Activated CD4-positive, alpha-beta T cell treated with anti-CD3 and anti-CD28 coated beads for 36 hours (primary cell): ENCODE measurements at regions not wholly inside any gene's neighbourhood (a gene's known extent, or its start where the extent isn't known, plus 50 kb on each side); places are given as distances from the start of the nearest gene placed in this dataset.
"Not testable (repeated sequence)": the region's sequence is repeated elsewhere in the genome, so short reads cannot be mapped to it uniquely, and the experiment has no call there.

Source experiments
- ATAC-seq: fragments of 200-7000 bp; cut with Tn5 transposase; one replicate; pipeline ENCODE4 v1.10.0; 2021; ENCODE audit warnings: mild to moderate bottlenecking, moderate library complexity
- CTCF ChIA-PET: fragments of 350-600 bp; sonication (Branson Sonifier 250); formaldehyde crosslinking; loops from one replicate; lab custom pipeline; 2021; ENCODE audit warnings: antibody characterized with exemption; lab: Charles Lee
- POLR2A ChIA-PET: fragments of 350-600 bp; sonication (Branson Sonifier 250); formaldehyde crosslinking; loops from one replicate; lab custom pipeline; 2021; ENCODE audit warnings: antibody characterized with exemption, inconsistent platforms; lab: Charles Lee
- DNase-seq: peaks from one replicate; pipeline ENCODE4 v3.0.0-alpha.2; 2020
- H3K27ac Mint-ChIP-seq: one replicate; pipeline ENCODE4 v1.8.0; 2021; ENCODE audit warnings: mixed read lengths
- H3K27me3 Mint-ChIP-seq: one replicate; pipeline ENCODE4 v1.8.0; 2021; ENCODE audit warnings: mixed read lengths
- H3K36me3 Mint-ChIP-seq: one replicate; pipeline ENCODE4 v1.8.0; 2021; ENCODE audit warnings: low read depth, mixed read lengths
- H3K4me1 Mint-ChIP-seq: one replicate; pipeline ENCODE4 v1.8.0; 2021; ENCODE audit warnings: mixed read lengths
- H3K4me3 Mint-ChIP-seq: one replicate; pipeline ENCODE4 v1.8.0; 2021; ENCODE audit warnings: mild to moderate bottlenecking, moderate library complexity, mixed read lengths
- H3K9me3 Mint-ChIP-seq: one replicate; pipeline ENCODE4 v1.8.0; 2021; ENCODE audit warnings: low read depth, mixed read lengths
- intact Hi-C, 2 experiments: fragments of 100-400 bp; cut with DNase I in 1 of 2; cut with micrococcal nuclease in 1 of 2; formaldehyde crosslinking; loops; one replicate each; pipeline versions ENCODE4 v1.14.2 to v1.15.1; 2022 to 2024; cut with DNase I, micrococcal nuclease

GRCh38 chr14:35174342-35174741 is 52.0 kb downstream of the PRORP start:
- ATAC-seq (no peak), DNase-seq (no peak)
- intact Hi-C loops, result no loop called here
- CTCF ChIA-PET, result no interaction called here
- no peaks in the 10 kb centered on the region for H3K27me3 Mint-ChIP-seq
- H3K36me3 Mint-ChIP-seq, result peaks cover 36% of the 10 kb centered on the region
- POLR2A ChIA-PET, result interaction anchor here (0.6 kb wide), 1 partner anchor 164 kb away, joined by 3 read pairs; no protein-coding TSS in a partner anchor
- H3K4me3 Mint-ChIP-seq, result no peak overlapping the region
- peaks cover 12% of the 10 kb centered on the region for H3K4me1 Mint-ChIP-seq
- no peaks in the 10 kb centered on the region for H3K9me3 Mint-ChIP-seq
- no peak overlapping the region for H3K27ac Mint-ChIP-seq

GRCh38 chr14:35180179-35180578 is 57.8 kb downstream of the PRORP start:
- peaks cover 18% of the 10 kb centered on the region for H3K36me3 Mint-ChIP-seq
- intact Hi-C loops, result no loop called here
- peaks cover 11% of the 10 kb centered on the region for H3K4me1 Mint-ChIP-seq
- H3K9me3 Mint-ChIP-seq, result no peaks in the 10 kb centered on the region
- no peak overlapping the region for H3K4me3 Mint-ChIP-seq
- POLR2A ChIA-PET, result no interaction called here
- no peak for ATAC-seq
- no peak for DNase-seq
- H3K27ac Mint-ChIP-seq, result no peak overlapping the region
- no peaks in the 10 kb centered on the region for H3K27me3 Mint-ChIP-seq
- CTCF ChIA-PET, result interaction anchor here (0.6 to 1.2 kb wide), 3 partner anchors 30 to 130 kb away, joined by 3 read pairs; no protein-coding TSS in a partner anchor

DNA sequence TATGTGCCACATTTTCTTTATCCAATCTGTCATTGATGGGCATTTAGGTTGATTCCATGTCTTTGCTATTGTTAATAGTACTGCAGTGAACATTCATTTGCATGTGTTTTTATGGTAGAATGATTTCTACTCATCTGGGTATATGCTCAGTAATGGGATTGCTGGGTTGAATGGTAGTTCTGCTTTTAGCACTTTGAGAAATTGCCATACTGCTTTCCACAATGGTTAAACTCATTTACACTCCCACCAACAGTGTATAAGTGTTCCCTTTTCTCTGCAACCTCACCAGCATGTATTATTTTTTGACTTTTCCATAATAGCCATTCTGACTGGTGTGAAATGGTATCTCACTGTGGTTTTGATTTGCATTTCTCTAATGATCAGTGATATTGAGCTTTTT is 62.5 kb downstream of the PRORP start:
- intact Hi-C loops, POLR2A ChIA-PET, H3K27ac Mint-ChIP-seq, DNase-seq, ATAC-seq, H3K27me3 Mint-ChIP-seq, H3K4me1 Mint-ChIP-seq, H3K4me3 Mint-ChIP-seq, H3K9me3 Mint-ChIP-seq: not testable (repeated sequence)
- H3K36me3 Mint-ChIP-seq, result peaks cover 17% of the 10 kb centered on the region
- CTCF ChIA-PET, result interaction anchor here (1.2 kb wide), 1 partner anchor 45 kb away, joined by 4 read pairs; no protein-coding TSS in a partner anchor

DNA sequence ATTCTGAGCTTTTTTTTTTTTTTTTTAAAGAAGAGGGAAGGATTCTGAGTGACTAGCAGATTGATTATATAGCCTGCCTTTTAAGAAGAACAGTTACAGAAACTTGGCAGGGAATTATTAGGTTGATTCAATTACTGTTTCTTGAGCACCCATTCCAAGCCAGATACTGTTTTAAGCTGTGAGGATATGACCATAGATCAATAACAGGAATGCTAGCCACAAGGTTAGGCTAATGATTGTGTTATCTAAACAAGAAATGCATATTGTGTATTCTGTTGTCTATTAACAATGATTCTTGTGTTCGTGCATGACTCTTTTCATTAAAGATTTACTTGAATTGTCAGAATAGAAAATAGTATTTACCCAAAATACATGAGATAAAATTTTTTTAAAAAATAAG is 67.1 kb downstream of the PRORP start:
- Mint-ChIP-seq H3K9me3 (no peaks in the 10 kb centered on the region), H3K27me3 (no peaks in the 10 kb centered on the region), H3K4me1 (peaks cover 8% of the 10 kb centered on the region), H3K4me3 (no peak overlapping the region), H3K36me3 (peaks cover 34% of the 10 kb centered on the region), H3K27ac (no peak overlapping the region)
- CTCF ChIA-PET, result no interaction called here
- DNase-seq, result no peak
- POLR2A ChIA-PET, result no interaction called here
- ATAC-seq, result no peak
- intact Hi-C loops, result no loop called here

DNA sequence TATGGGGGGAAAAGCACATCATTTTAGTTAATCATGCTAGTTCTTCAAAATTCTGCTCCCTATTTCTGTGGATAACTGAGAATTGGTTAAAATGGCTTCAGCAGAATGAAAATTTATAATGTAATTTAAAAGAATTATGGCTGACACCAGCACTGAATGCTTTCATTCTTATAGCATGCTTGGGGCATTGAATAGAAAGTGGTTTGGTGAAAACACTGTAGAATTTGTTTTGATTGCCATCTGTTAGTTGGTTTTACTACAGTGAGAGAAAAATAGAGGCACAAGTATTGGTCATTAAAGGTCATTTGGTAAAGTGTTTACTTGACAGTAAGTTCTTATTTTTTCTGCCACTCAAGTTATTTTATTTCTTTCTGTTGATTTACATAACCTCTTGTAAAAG is 70.8 kb downstream of the PRORP start:
- CTCF ChIA-PET, result interaction anchor here (0.6 to 0.8 kb wide), 2 partner anchors 273 to 621 kb away, joined by 3 read pairs; no protein-coding TSS in a partner anchor
- no peaks in the 10 kb centered on the region for H3K27me3 Mint-ChIP-seq
- intact Hi-C loops, result no loop called here
- peaks cover 25% of the 10 kb centered on the region for H3K4me1 Mint-ChIP-seq
- H3K27ac Mint-ChIP-seq, result no peak overlapping the region
- DNase-seq (no peak), ATAC-seq (no peak)
- H3K36me3 Mint-ChIP-seq, result peaks cover 24% of the 10 kb centered on the region
- H3K9me3 Mint-ChIP-seq, result no peaks in the 10 kb centered on the region
- H3K4me3 Mint-ChIP-seq, result no peak overlapping the region
- POLR2A ChIA-PET, result no interaction called here

DNA sequence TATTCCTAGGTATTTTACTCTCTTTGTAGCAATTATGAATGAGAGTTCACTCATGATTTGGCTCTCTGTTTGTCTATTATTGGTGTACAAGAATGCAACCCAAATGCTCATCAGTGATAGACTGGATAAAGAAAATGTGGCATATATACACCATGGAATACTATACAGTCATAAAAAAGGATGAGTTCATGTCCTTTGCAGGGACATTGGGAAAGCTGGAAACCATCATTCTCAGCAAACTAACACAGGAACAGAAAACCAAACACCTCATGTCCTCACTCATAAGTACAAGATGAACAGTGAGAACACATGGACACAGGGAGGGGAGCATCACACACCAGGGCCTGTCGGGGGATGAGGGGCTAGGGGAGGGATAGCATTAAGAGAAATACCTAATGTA is 71.8 kb downstream of the PRORP start:
- Mint-ChIP-seq H3K36me3 (peaks cover 24% of the 10 kb centered on the region), H3K4me1 (peaks cover 28% of the 10 kb centered on the region)
- H3K27me3 Mint-ChIP-seq, DNase-seq, H3K27ac Mint-ChIP-seq, H3K4me3 Mint-ChIP-seq, intact Hi-C loops, H3K9me3 Mint-ChIP-seq, POLR2A ChIA-PET, ATAC-seq: not testable (repeated sequence)
- CTCF ChIA-PET, result interaction anchor here (0.8 kb wide), 1 partner anchor 272 kb away, joined by 3 read pairs; no protein-coding TSS in a partner anchor

DNA sequence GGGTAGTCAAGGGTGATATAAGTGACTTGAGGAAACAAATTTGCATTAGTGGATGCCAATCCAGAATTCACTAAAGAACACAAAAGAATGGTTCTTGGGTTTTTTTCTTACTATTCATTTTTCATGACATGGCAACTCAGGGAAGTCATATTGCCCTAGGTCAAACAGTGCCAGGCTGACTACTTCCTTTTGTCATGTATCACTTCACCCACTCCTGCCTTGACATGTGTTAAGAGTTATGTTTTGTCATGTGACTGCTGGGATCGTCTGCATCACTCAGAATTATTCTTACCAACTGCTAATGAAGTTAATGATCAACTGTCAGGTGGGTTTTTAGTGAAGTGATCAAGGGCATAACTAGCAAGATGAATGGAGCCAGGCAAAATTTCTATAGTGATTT is 74.2 kb downstream of the PRORP start:
- intact Hi-C loops, result no loop called here
- peak overlapping the region; percentile 64 for H3K27ac Mint-ChIP-seq
- H3K4me1 Mint-ChIP-seq, result peaks cover 32% of the 10 kb centered on the region
- no peaks in the 10 kb centered on the region for H3K9me3 Mint-ChIP-seq
- no peaks in the 10 kb centered on the region for H3K27me3 Mint-ChIP-seq
- H3K36me3 Mint-ChIP-seq, result peaks cover 19% of the 10 kb centered on the region
- POLR2A ChIA-PET, result no interaction called here
- CTCF ChIA-PET, result interaction anchor here (1.3 to 2.3 kb wide), 2 partner anchors 33 to 56 kb away, joined by 3 to 5 read pairs; no protein-coding TSS in a partner anchor
- ATAC-seq (peak; percentile 79), DNase-seq (peak; percentile 11)
- H3K4me3 Mint-ChIP-seq, result no peak overlapping the region

GRCh38 chr14:35197015-35197414 is 74.7 kb downstream of the PRORP start:
- intact Hi-C loops, result no loop called here
- Mint-ChIP-seq H3K36me3 (peaks cover 15% of the 10 kb centered on the region), H3K4me3 (no peak overlapping the region), H3K9me3 (no peaks in the 10 kb centered on the region), H3K27me3 (no peaks in the 10 kb centered on the region), H3K4me1 (peaks cover 30% of the 10 kb centered on the region), H3K27ac (peak overlapping the region; percentile 64)
- ChIA-PET CTCF (interaction anchor here (1.0 to 2.3 kb wide), 3 partner anchors 32 to 225 kb away, joined by 3 to 5 read pairs (median 3); no protein-coding TSS in a partner anchor), POLR2A (no interaction called here)
- DNase-seq (no peak), ATAC-seq (peak; percentile 64)

DNA sequence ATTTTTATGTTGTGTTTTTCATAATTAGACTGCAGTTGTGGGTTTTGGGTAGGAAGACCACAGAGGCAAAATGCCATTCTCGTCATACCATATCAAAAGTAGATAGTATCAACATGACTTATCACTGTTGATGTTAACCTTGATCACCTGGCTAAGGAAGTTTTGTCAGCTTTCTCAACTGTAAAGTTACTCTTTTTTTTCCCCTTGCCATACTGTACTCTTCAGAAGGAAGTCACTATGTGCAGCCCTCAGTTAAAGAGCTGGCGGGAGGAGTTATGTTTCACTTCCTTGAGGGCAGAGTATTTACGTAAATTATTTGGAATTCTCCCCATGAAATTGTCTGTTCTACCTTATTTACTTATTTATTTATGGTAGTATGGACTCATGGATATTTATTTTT is 78.7 kb downstream of the PRORP start:
- peak overlapping the region; percentile 31 for H3K4me3 Mint-ChIP-seq
- ChIA-PET CTCF (interaction anchor here (0.7 kb wide), 1 partner anchor 196 kb away, joined by 3 read pairs; no protein-coding TSS in a partner anchor), POLR2A (no interaction called here)
- no peaks in the 10 kb centered on the region for H3K9me3 Mint-ChIP-seq
- ATAC-seq (peak; percentile 50), DNase-seq (peak; percentile 18)
- peaks cover 48% of the 10 kb centered on the region for H3K4me1 Mint-ChIP-seq
- no peaks in the 10 kb centered on the region for H3K27me3 Mint-ChIP-seq
- H3K27ac Mint-ChIP-seq, result peak overlapping the region; percentile 83
- H3K36me3 Mint-ChIP-seq, result no peaks in the 10 kb centered on the region
- intact Hi-C loops, result loop anchor here in 1 of 2 experiments (5.0 kb wide), 2 partner anchors 39 to 86 kb away; no protein-coding TSS in a partner anchor

DNA sequence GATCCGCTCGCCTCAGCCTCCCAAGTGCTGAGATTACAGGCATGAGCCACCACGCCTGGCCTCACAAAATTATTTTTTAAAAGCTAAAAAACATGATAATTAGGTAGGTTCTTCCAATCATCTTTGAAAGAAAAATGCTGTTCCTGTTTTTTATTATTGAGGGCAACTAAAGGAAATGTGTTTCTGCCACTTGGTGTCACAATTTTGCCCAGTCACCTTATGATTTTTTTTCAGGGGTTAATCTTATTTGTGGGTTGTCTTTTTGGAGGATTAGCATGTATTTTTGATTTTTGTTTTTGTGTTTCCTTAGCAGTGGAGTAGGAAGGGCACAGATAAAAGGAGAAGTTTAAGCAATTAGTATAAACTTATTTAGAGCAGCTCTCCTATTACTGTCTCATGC is 79.8 kb downstream of the PRORP start:
- DNase-seq (no peak), ATAC-seq (no peak)
- peaks cover 38% of the 10 kb centered on the region for H3K4me1 Mint-ChIP-seq
- H3K27ac Mint-ChIP-seq, result no peak overlapping the region
- ChIA-PET POLR2A (interaction anchor here (0.6 to 0.7 kb wide), 2 partner anchors 9 to 103 kb away, joined by 4 to 13 read pairs; no protein-coding TSS in a partner anchor), CTCF (interaction anchor here (0.9 to 1.5 kb wide), 2 partner anchors 10 to 24 kb away, joined by 3 to 4 read pairs; no protein-coding TSS in a partner anchor)
- intact Hi-C loops, result loop anchor here in 1 of 2 experiments (5.0 kb wide), 2 partner anchors 40 to 85 kb away; no protein-coding TSS in a partner anchor
- H3K9me3 Mint-ChIP-seq, result no peaks in the 10 kb centered on the region
- H3K36me3 Mint-ChIP-seq, result no peaks in the 10 kb centered on the region
- no peak overlapping the region for H3K4me3 Mint-ChIP-seq
- H3K27me3 Mint-ChIP-seq, result no peaks in the 10 kb centered on the region

DNA sequence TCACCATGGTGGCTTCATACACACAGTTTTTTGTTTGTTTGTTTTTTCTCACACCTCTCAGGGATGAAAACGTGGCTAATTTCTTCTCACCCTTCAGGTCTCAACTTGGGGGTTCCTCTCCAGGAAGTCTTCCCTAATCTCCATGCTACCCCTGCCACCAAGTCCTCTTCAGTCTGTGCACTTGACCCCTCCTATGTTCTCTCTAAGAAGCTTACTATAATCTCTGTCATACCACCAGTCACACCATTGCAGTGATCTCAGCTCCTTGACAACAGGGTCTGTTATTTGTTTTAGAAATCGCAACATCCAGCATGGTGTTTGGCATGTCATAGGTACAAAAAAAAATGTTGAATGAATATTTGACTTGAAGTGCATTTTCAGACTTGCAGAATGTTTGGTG is 83.4 kb downstream of the PRORP start:
- no peak for DNase-seq
- ChIA-PET CTCF (interaction anchor here (0.7 kb wide), 1 partner anchor 211 kb away, joined by 3 read pairs; no protein-coding TSS in a partner anchor), POLR2A (no interaction called here)
- no peaks in the 10 kb centered on the region for H3K27me3 Mint-ChIP-seq
- no peak for ATAC-seq
- no peaks in the 10 kb centered on the region for H3K9me3 Mint-ChIP-seq
- peaks cover 34% of the 10 kb centered on the region for H3K4me1 Mint-ChIP-seq
- H3K27ac Mint-ChIP-seq, result peak overlapping the region; percentile 8
- H3K36me3 Mint-ChIP-seq, result no peaks in the 10 kb centered on the region
- intact Hi-C loops, result no loop called here
- H3K4me3 Mint-ChIP-seq, result no peak overlapping the region

DNA sequence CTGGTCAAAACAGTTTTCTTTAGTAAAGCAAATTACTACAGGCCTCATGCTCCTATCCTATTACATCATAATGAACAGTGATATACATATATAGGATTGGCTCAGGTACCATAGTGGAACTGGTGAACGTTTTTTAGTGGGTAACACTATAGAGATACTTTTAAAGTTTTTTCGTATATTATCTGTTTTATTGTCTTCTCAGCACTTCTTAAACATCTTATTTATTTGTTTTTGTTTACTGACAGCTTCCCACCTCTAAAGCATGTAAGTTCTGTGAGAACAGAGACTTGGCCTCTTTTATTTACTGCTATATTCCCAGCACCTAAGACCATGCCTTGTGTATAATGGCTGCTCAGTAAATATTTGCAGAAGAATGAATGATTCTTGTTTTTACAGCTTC is 81.1 kb upstream of the PSMA6 start:
- Mint-ChIP-seq H3K36me3 (no peaks in the 10 kb centered on the region), H3K27me3 (no peaks in the 10 kb centered on the region), H3K4me1 (peaks cover 12% of the 10 kb centered on the region), H3K4me3 (no peak overlapping the region), H3K9me3 (no peaks in the 10 kb centered on the region), H3K27ac (no peak overlapping the region)
- no peak for ATAC-seq
- ChIA-PET POLR2A (interaction anchor here (0.6 kb wide), 1 partner anchor 9 kb away, joined by 4 read pairs; no protein-coding TSS in a partner anchor), CTCF (interaction anchor here (0.7 to 1.7 kb wide), 3 partner anchors 15 to 70 kb away, joined by 3 to 8 read pairs (median 4); no protein-coding TSS in a partner anchor)
- intact Hi-C loops, result no loop called here
- no peak for DNase-seq
